NOMO-1 (cell line): ENCODE measurements at regions not wholly inside any gene's neighbourhood (a gene's known extent, or its start where the extent isn't known, plus 50 kb on each side); places are given as distances from the start of the nearest gene placed in this dataset.
"Not testable (repeated sequence)": the region's sequence is repeated elsewhere in the genome, so short reads cannot be mapped to it uniquely, and the experiment has no call there.

Source experiments
- DNase-seq, 2 experiments: peaks; one replicate each; lab custom pipeline; 2025; ENCODE audit not compliant: unreplicated experiment in 2 of 2; lab: John Stamatoyannopoulos, UW

DNA sequence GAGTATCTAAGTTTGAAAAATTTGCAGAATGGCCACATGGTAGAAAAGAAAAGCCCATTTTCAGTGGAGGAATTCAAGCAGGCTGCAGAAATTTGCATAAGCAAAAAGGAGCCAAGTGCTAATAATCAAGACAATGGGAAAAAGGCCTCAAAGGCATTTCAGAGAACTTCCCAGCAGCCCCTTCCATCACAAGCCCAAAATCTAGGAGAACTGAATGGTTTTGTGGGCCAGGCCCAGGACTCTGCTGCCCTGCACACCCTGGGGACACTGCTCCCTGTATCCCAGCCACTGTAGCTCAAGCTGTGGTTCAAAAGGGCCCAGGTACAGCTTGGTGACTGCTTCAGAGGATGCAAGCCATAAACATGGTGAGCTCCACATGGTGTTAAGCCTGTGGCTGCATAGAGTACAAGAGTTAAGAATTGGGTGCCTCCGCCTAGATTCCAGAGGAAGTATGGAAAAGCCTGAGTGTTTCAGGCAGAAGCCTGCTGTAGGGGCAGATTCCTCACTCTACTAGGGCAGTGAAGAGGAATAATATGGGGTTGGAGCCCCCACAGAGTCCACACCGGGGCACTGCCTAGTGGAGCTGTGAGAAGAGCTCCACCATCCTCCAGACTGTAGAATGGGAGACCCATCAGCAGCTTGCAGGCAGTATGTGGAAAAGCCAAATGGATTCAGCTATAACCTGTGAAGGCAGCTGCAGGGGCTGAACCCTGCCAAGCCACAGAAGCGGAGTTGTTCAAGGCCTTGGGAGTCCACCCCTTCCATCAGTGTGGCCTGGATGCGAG lies 720.7 kb upstream of the CTNND2 start:
- DNase-seq: no peak

DNA sequence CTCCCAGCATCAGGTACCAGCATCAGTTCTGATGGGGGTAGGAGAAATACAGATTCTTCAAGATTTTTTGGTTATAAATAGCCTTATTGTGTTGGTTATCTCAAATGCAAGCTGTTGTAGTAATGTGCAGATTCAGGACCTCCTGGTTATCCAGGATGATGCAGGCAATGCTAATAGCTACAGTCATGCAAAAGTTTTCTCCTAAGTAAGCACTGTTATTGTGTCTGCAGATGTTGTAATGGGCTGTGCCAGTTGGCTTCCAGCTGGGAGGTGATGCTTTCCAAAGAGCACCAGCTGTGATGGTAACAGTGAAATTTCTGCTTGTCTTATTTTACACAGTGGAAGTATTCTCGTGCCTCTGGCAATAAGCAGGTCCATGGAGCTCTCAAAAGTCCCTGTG lies 719.2 kb upstream of the CTNND2 start:
- DNase-seq: no peak

DNA sequence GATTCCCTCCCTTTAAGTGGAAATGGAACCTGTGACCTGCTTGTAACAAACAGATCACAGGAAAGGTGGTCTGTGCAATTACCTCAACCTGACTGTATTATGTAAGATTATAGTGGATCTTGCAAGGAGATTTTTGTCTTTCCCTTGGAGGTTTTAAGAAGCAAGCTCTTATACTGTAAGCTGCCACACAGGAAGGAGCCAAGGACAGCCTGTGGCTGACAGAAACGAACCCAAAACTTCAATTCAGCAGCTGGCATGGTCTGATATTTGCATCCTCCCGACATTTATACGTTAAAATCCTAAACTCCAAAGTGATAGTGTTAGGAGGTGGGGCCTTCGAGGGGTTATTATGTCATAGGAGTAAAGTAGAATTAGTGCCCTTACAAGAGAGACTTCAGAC lies 711.8 kb upstream of the CTNND2 start:
- no peak for DNase-seq

DNA sequence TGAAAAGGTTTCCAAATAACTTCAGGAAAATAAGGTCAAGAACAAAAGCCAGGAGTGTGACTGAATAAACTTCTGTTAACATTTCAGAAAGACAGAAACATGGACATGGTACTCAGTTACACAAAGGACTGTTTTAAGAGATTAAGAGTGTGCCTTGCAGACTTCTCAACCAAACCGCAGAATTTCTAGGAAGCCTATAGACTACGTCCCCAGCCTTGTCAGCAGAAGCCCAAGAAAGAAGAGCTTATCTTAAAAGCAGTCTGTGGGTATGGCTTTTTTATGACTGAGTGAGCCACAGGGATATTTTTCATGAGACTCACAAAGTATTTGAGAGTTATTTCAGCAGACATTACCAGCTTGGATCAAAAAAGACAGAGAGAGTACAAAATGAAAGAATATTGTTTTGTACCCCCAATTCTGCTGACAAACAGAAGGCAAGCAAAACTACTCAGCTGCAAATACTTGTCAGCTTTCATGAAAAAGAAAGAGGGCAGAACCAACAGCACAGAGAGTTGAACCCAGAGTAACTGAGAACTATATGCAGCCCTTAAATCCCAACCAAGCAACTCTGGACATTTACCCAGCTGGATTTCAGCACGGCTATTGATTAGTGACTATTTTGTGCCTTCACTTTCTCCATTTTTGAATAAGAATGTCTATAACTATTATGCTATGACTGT lies 711.0 kb upstream of the CTNND2 start:
- DNase-seq: no peak

DNA sequence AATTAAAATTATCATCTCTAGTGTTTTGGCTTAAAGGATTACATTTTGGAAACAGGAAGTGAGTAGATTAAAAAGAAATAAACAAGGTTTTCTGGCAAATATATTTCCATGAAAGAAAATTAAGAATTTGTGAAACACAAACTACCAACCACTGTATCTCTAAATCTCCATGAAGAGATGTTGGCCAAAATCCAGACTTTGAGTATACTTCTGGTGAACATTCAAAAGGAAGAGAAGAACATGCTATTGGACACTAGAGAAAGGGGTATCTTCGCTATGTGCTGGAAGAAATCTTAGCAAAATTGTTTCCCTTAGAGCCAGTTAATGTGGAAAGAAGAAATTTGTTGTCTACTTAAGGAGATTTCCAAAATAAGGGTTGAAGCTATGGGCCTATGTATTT lies 710.4 kb upstream of the CTNND2 start:
- no peak for DNase-seq

DNA sequence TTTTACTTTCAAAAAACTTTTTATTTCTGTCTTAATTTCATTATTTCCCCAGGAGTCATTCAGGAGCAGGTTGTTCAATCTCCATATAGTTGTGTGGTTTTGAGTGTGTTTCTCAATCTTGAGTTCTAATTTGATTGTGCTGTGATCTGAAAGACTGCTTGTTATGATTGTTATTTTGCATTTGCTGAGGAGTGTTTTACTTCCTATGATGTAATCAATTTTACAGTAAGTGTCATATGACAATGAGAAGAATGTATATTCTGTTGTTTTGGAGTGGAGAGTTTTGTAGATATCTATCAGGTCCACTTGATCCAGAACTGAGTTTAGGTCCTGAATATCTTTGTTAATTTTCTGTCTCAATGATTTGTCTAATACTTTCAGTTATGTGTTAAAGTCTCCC lies 706.9 kb upstream of the CTNND2 start:
- no peak for DNase-seq

DNA sequence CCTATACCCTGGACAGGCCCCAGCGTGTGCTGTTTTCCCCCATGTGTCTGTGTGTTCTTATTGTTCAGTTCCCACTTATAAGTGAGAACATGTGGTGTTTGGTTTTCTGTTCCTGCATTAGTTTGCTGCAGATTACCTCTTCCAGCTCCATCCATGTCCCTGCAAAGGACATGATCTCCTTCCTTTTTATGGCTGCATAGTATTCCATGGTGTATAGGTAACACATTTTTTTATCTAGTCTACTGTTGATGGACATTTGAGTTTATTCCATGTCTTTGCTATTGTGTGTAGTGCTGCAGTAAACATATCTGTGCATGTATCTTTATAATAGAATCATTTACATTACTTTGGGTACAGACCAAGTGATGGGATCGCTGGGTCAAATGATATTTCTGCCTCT lies 703.6 kb upstream of the CTNND2 start:
- DNase-seq: not testable (repeated sequence)

DNA sequence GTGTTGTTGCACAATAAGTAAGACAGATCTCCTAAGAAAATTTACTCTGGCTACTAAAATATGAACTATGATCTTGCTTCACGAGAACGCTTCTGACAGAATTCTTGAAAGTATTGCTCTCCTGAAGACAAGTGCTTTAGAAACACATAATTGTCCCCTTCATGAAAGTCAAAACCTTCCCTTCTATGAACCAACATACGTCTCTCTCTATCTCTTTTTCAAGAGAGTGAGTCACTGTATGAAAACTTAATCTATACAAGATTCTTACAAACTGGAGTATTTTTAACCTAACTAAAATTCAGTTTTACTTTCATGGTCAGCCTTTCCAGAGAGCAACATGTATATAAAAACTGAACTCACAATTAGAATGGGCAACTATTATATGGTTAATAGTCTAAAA lies 688.0 kb upstream of the CTNND2 start:
- no peak for DNase-seq

DNA sequence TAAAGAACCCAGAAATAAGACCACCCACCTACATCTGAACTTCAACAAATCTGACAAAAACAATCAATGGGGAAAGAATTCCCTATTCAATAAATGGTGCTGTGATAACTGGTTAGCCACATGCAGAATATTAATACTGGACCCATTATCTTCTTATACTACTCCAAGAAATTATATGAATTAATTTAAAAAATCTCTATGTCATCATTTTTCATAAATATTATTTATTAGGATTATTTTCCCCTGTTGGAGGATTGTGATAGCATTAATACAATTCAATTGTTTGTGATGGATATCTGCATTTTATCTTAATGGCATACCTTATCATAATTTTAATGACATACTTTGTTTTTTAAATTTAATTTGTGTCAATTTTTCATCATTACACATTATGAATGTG lies 682.2 kb upstream of the CTNND2 start:
- no peak for DNase-seq

DNA sequence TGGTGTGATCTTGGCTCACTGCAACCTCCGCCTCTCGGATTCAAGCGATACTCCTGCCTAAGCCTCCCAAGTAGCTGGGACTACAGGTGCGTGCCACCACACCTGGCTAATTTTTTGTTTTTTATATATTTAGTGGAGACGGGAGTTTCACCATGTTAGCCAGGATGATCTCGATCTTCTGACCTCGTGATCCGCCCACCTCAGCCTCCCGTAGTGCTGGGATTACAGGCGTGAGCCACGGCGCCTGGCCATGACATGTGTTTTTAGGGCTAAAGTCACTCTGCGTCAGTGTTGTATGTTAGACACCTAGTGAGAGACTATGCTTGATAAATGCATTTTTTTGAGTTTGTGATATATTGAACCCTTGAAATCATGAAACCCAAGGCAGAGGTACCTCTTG lies 674.6 kb upstream of the CTNND2 start:
- not testable (repeated sequence) for DNase-seq

DNA sequence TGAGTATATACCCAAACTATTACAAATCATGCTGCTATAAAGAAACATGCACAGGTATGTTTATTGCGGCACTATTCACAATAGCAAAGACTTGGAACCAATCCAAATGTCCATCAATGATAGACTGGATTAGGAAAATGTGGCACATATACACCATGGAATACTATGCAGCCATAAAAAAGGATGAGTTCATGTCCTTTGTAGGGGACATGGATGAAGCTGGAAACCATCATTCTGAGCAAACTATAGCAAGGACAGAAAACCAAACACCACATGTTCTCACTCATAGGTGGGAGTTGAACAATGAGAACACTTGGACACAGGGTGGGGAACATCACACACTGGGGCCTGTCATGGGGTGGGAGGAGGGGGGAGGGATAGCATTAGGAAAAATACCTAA lies 672.7 kb upstream of the CTNND2 start:
- not testable (repeated sequence) for DNase-seq

DNA sequence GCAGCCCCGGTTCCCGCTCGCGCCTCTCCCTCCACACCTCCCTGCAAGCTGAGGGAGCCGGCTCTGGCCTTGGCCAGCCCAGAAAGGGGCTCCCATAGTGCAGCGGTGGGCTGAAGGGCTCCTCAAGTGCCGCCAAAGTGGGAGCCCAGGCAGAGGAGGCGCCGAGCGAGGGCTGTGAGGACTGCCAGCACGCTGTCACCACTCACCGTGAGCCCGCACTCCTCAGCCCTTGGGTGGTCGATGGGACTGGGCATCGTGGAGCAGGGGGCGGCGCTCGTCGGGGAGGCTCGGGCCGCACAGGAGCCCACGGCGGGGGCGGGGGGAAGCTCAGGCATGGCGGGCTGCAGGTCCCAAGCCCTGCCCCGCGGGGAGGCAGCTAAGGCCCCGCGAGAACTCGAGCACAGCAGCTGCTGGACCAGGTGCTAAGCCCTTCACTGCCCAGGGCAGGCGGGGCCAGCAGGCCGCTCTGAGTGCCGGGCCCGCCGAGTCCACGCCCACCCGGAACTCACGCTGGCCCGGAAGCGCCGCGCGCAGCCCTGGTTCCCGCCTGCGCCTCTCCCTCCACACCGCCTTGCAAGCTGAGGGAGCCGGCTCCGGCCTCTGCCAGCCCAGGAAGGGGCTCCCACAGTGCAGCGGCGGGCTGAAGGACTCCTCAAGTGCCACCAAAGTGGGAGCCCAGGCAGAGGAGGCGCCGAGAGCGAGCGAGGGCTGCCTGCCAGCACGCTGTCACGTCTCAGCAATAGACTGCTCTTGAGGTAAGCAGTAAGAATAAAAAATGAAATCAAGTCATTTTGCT lies 670.2 kb upstream of the CTNND2 start:
- DNase-seq: not testable (repeated sequence)

DNA sequence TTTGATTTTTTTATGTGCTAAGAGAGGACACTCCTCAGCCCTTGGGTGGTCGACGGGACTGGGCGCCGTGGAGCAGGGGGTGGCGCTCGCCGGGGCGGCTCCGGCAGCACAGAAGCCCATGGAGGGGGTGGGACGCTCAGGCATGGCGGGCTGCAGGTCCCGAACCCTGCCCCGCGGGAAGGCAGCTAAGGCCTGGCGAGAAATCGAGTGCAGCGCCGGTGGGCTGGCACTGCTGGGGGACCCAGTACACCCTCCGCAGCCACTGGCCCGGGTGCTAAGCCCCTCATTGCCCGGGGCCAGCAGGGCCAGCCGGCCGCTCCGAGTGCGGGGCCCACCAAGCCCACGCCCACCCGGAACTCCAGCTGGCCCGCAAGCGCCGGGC lies 669.7 kb upstream of the CTNND2 start:
- DNase-seq: not testable (repeated sequence)

DNA sequence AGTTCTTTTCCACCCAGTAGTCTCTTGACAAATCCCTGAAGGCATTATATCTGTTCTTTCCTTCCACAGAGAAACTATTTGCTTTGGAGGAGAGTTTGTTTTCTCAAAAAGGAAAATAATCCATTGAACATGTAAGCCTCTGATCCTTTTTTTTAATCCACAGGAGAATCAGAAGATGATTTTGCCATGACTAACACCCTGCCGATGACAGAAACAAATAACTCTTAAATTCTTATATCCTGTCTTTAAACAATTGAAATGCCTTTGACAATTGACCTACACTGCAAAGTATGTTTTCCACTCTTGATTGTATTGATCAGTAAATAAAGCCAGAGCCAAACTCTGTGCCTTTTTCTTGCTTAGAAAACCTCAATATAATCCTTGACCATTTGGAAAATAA lies 666.4 kb upstream of the CTNND2 start:
- DNase-seq: no peak

DNA sequence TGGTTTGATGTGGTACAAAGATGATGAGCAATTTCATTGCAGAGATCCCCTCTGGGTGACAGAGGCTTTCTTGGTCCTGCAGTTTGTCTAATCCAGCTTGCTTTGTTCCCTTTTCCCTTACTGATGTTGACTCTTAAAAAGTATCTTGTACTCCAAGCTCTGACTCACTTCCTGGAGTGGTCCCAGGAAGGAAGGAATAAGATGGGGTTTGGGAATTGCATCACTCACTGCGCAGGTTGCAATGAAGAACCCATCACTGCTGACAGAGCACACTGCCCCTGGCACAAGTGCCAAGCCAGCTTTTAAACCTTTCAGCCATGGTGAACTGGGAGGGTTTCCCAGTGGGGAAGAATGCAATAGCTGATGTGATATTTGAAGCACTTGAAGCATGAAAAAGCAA lies 662.2 kb upstream of the CTNND2 start:
- no peak for DNase-seq

DNA sequence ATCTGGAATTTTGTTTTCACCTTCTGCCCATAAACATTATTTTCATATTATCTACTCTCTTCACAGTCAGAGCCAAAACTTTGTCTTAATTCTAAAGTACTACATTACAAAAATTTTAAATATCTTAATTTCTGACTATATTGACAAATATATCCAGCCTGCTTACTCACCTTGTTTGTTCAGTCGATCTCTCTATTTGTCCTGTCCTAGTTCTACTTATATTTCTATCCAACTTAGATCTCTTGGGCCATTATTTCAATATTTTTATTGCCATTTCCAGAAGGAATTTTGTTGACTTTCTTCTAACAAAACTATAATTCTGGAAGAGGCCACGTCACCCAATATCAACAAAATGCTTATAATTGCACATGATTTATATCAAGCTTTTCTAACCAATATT lies 652.8 kb upstream of the CTNND2 start:
- no peak for DNase-seq

DNA sequence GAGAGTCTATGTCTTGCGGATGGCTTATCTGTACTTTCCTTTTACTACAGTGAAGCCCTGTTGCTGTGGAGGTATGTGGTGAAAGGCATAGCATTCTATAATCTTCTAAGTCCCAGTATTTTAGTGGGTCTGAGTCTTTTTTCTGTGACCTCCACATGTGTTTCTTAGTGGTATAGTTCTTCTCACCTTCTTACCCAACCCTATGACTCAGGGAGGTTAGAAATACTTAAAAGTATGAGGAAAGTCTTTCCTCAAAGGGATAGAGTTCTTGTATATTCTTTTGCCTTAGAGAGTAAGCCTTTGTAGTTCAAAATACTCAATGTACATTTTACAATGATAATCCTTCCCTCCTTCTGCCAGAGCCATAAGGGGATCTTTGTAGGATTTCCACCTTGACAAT lies 621.9 kb upstream of the CTNND2 start:
- DNase-seq: no peak

DNA sequence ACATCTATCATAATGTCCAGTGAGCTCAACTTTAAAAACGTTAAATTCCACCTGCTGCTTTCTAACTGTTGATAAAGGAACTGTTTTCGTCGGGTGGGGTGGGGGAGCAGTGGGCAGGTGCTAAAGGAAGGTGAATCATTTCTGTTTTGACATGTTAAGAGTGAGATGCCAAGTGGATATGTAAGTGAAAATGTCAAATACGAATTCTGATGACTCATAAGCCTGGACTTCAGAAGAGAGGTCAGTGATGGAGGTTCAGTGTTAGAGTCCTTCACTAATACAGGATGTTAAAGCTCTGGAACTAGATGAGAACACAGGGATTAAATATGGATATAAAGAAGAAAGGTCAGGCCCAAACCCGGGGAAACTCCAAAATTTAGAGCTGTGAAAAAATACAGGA lies 617.9 kb upstream of the CTNND2 start:
- no peak for DNase-seq

DNA sequence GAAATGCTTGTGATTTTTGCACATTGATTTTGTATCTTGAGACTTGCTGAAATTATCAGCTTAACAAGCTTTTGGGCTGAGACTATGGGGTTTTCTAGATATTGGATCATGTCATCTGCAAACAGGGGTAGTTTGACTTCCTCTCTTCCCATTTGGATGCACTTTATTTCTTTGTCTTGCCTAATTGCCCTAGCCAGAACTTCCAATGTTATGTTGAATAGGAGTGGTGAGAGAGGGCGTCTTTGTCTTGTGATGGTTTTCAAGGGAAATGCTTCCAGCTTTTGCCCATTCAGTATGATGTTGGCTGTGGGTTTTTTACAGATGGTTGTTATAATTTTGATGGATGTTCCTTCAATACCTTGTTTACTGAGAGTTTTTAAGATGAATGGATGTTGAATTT lies 600.7 kb upstream of the CTNND2 start:
- not testable (repeated sequence) for DNase-seq

DNA sequence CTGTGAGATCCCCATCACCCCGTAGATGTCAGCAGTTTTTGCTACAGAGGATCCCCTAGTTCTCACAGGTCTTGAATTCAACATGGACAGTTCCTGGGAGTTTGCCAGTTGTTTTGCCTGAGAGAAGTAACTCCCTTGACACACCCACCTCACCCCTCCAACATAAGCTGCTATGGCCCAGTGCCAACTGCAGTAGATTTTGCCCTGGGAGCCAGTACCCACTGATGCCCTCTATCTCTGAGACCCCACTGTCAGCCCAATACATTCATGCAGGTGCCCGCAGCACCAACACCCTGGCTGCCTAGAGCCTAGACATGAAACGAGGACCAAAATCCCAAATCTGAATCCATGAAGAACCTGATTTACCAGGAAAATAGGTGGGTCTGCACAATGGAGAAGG lies 583.9 kb upstream of the CTNND2 start:
- DNase-seq: no peak

DNA sequence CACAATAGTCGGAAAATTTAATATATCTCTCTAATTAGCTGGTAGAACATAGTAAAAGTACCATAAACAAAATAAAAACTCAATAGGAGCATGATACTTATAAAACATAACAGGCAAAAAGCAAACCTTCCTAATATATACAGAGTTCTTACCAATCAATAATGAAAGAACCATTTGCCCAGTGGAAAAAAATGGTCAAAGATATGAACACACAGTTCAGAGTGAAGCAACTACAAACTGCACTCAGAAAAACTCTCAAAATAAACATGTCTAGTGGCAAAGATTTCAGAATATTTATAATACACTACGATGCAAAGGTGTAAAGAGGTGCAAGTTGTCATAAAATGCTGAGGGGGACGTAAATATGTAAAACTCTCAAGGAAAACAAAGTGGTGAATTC lies 576.2 kb upstream of the CTNND2 start:
- no peak for DNase-seq

DNA sequence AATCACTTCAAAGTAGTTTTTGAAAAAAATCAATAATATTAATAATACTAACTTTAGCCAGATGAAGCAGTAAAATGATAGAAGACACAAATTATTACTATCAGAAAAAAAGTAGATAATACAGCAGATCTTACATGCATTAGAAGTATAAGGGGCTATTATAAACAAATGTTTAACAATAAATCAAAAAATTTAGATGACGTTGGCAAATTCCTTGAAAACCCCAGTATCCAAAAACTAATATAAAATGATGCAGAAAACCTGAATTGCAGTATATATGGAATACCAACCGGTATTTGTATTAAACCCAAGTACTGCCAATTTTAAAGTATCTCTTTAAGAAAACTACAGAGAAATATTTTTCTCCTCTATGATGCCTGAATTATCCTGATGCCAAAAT lies 573.3 kb upstream of the CTNND2 start:
- DNase-seq: no peak
